NCI-H1105 treated with DMSO at 0.1 percent for 48 hours (cell line): ENCODE measurements at regions not wholly inside any gene's neighbourhood (a gene's known extent, or its start where the extent isn't known, plus 50 kb on each side); places are given as distances from the start of the nearest gene placed in this dataset.
A peak's percentile ranks its signal among the peaks of the same experiment; 100 is the strongest.

Experiments
- DNase-seq: peaks from one replicate; lab custom pipeline; 2025; lab: John Stamatoyannopoulos, UW

GRCh38 chr4:181372014-181372413 lies 871.2 kb upstream of the TENM3 start:
- DNase-seq: no peak

GRCh38 chr4:181376058-181376457 lies 867.1 kb upstream of the TENM3 start:
- DNase-seq: no peak

- no peak for DNase-seq
Measured at GRCh38 chr4:181388061-181388460, 855.1 kb upstream of the TENM3 start.

GRCh38 chr4:181416966-181417365 lies 826.2 kb upstream of the TENM3 start:
- DNase-seq: peak; percentile 25

- peak; percentile 58 for DNase-seq
Measured at GRCh38 chr4:181418496-181418895, 824.7 kb upstream of the TENM3 start.

- no peak for DNase-seq
Measured at GRCh38 chr4:181420950-181421349, 822.3 kb upstream of the TENM3 start.

GRCh38 chr4:181424362-181425016 lies 818.7 kb upstream of the TENM3 start:
- DNase-seq: no peak

- DNase-seq: no peak
Measured at GRCh38 chr4:181427076-181427475, 816.1 kb upstream of the TENM3 start.

GRCh38 chr4:181431006-181431405 lies 812.2 kb upstream of the TENM3 start:
- no peak for DNase-seq

- no peak for DNase-seq
Measured at GRCh38 chr4:181431661-181432060, 811.5 kb upstream of the TENM3 start.

GRCh38 chr4:181432335-181432734 lies 810.9 kb upstream of the TENM3 start:
- no peak for DNase-seq

GRCh38 chr4:181437895-181438294 lies 805.3 kb upstream of the TENM3 start:
- DNase-seq: no peak

GRCh38 chr4:181438641-181439040 lies 804.6 kb upstream of the TENM3 start:
- DNase-seq: no peak

GRCh38 chr4:181443021-181443420 lies 800.2 kb upstream of the TENM3 start:
- no peak for DNase-seq

- DNase-seq: no peak
Measured at GRCh38 chr4:181465826-181466225, 777.4 kb upstream of the TENM3 start.

GRCh38 chr4:181468451-181468850 lies 774.8 kb upstream of the TENM3 start:
- no peak for DNase-seq

- DNase-seq: no peak
Measured at GRCh38 chr4:181470306-181470705, 772.9 kb upstream of the TENM3 start.

GRCh38 chr4:181475359-181475758 lies 767.8 kb upstream of the TENM3 start:
- DNase-seq: no peak

- DNase-seq: no peak
Measured at GRCh38 chr4:181475781-181476507, 767.3 kb upstream of the TENM3 start.

- no peak for DNase-seq
Measured at GRCh38 chr4:181476508-181476890, 766.7 kb upstream of the TENM3 start.

GRCh38 chr4:181477591-181477990 lies 765.6 kb upstream of the TENM3 start:
- DNase-seq: no peak

- no peak for DNase-seq
Measured at GRCh38 chr4:181478656-181479055, 764.5 kb upstream of the TENM3 start.

- no peak for DNase-seq
Measured at GRCh38 chr4:181479141-181479540, 764.1 kb upstream of the TENM3 start.

GRCh38 chr4:181484396-181484795 lies 758.8 kb upstream of the TENM3 start:
- DNase-seq: no peak
